ENCODE measurements at regions not wholly inside any gene's neighbourhood (a gene's known extent, or its start where the extent isn't known, plus 50 kb on each side); places are given as distances from the start of the nearest gene placed in this dataset.

DNA sequence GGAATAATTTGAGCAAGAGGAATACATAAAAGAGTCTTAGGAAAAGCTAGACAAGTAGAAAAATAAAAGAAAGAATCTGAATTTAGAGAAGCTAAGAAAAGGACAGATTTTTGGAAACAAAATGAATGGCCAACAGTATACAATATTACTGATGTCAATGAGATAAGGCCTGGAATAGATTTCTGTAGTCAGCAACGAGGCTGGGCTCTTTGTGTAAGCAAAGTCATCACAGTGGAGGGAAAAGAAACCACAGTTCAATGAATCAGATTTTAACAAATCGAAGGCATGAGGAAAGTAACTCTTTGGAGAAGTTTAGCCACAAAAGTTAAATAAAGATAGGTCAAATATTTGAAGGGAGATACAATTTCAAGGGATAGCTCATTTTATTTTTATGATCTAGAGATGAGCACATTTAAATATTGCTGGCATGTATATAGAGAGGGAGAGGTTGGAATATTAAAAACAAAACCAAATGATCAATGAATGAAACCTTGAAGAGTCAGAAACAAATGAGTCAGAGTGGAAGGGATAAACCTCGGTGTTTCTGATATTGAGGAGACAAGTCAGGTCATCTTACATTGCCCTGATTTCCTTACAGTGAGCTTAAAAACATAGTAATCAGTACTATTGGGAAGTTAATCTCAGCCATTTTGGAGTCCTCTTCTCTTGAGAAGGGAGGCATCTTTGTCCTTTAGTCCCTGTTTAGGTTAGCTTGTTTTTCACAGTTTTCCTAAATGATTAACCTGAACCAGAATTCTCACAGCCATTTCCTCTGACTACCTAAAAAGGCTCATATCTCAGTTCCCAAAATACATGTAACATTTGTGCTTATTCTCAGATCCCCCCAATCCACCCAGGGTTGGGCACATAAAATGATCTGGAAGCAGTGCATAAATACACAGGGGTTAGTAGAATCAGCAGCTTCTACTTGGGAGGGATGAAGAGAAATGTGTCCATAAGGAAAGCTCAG is 620.0 kb upstream of the B3GALT2 start:
- H3K27ac ChIP-seq, result no peak overlapping the region
- no peak for DNase-seq (ENCODE audit: low spot score in 2 of 2)
- no peaks in the 10 kb centered on the region for H3K9me3 ChIP-seq
- WGBS, result 72% methylated on average over 3 of the region's 3 CpGs
- H3K36me3 ChIP-seq, result no peaks in the 10 kb centered on the region
- H3K27me3 ChIP-seq, result no peaks in the 10 kb centered on the region
- no peak overlapping the region for H3K4me3 ChIP-seq
- no peaks in the 10 kb centered on the region for H3K4me1 ChIP-seq
- TF ChIP-seq, protein P1, sequence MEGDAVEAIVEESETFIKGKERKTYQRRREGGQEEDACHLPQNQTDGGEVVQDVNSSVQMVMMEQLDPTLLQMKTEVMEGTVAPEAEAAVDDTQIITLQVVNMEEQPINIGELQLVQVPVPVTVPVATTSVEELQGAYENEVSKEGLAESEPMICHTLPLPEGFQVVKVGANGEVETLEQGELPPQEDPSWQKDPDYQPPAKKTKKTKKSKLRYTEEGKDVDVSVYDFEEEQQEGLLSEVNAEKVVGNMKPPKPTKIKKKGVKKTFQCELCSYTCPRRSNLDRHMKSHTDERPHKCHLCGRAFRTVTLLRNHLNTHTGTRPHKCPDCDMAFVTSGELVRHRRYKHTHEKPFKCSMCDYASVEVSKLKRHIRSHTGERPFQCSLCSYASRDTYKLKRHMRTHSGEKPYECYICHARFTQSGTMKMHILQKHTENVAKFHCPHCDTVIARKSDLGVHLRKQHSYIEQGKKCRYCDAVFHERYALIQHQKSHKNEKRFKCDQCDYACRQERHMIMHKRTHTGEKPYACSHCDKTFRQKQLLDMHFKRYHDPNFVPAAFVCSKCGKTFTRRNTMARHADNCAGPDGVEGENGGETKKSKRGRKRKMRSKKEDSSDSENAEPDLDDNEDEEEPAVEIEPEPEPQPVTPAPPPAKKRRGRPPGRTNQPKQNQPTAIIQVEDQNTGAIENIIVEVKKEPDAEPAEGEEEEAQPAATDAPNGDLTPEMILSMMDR (IDR thresholded peaks at IDR 0.05), result no peak
- TF ChIP-seq EP300 (IDR thresholded peaks at IDR 0.05) (no peak), POLR2A (IDR thresholded peaks at IDR 0.05) (no peak), POLR2AphosphoS5 (IDR thresholded peaks at IDR 0.05) (no peak)

DNA sequence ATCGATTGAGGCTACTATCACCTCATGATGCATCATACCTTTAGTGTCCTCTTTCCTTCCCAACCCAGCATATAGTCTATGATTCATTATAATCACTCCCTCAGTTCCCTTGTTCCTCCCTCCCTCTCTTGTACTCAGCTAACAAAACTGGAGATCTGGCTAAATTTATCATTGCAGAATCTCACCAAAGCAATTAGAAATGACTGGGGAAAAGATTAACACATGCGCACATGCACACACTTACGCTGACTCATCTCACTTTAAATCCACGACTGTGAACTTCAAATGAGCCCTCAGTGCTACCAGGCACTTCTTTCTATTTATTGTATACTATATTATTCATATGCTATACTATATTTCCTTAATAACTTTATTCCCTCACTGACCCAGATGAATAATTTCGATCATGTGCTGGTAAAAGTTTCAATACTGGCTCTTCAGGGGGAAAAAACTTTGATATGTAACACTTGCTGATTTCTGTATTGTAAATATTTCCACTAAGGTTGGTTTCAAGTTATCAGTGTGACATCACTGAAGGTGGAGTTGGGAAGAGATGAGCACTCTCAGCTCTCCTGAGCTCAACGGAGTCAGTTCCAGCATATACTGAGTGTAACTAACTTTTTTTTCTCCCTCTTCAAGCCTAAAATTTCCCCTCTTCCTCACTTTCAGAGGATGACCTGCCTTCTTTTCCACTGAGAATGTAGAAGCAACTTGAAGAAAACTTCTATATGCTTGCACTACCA is 613.7 kb upstream of the B3GALT2 start:
- H3K36me3 ChIP-seq, result no peaks in the 10 kb centered on the region
- H3K9me3 ChIP-seq, result no peaks in the 10 kb centered on the region
- 67% methylated on average over 6 of the region's 6 CpGs for WGBS
- H3K27ac ChIP-seq, result no peak overlapping the region
- H3K4me1 ChIP-seq, result no peaks in the 10 kb centered on the region
- TF ChIP-seq, protein P1 (IDR thresholded peaks at IDR 0.05), result no peak
- no peak for TF ChIP-seq POLR2A (IDR thresholded peaks at IDR 0.05)
- TF ChIP-seq EP300 (IDR thresholded peaks at IDR 0.05), result no peak
- TF ChIP-seq POLR2AphosphoS5 (IDR thresholded peaks at IDR 0.05), result no peak
- H3K27me3 ChIP-seq, result no peaks in the 10 kb centered on the region
- no peak overlapping the region for H3K4me3 ChIP-seq
- no peak for DNase-seq (ENCODE audit: low spot score in 2 of 2)

DNA sequence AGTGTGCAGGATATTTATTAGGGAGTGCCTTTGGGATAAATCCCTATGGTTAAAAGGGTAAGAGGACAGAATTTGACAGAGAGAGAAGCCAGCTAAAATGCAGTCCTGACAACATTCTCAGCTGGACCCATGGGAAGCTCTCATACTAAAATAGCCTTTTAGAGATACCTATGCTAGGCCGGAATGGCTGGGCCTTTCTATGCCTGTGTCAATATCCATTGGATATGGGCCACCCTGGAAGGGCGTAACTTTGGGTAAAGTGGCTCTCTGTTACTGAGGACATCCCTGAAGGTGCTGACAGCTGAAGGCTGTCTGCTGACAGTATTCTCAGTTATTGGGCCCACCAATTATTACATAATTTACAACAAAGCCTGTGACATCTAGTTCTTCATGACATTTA is 613.0 kb upstream of the B3GALT2 start:
- Histone ChIP-seq H3K4me1 (no peaks in the 10 kb centered on the region), H3K27me3 (no peaks in the 10 kb centered on the region), H3K27ac (no peak overlapping the region), H3K9me3 (no peaks in the 10 kb centered on the region), H3K4me3 (no peak overlapping the region), H3K36me3 (no peaks in the 10 kb centered on the region)
- TF ChIP-seq POLR2A (IDR thresholded peaks at IDR 0.05), result no peak
- TF ChIP-seq, protein P1 (IDR thresholded peaks at IDR 0.05), result no peak
- TF ChIP-seq EP300 (IDR thresholded peaks at IDR 0.05), result no peak
- no peak for TF ChIP-seq POLR2AphosphoS5 (IDR thresholded peaks at IDR 0.05)
- DNase-seq (ENCODE audit: low spot score in 2 of 2), result no peak
- 84% methylated on average over 2 of the region's 2 CpGs for WGBS

DNA sequence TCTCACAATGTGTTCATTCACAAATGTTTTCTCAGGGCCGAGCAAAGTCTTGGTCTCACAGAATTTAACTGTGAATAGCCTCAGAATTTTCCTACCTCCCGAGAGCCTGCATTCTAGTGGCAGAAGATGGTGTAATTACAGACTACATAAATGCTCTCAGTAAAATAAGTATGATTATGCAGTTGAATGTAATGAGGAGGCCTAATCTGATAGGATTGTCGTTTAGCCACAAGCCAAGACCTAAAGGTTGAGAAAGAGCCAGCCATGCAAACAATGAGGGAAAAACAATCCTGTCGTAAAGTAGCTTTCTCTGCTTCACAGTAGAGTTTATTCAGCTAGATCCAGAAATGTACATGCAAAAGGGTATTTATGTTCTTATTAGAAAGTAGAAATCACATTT is 607.8 kb upstream of the B3GALT2 start:
- no peak overlapping the region for H3K27ac ChIP-seq
- H3K36me3 ChIP-seq, result no peaks in the 10 kb centered on the region
- TF ChIP-seq POLR2A (IDR thresholded peaks at IDR 0.05) (no peak), EP300 (IDR thresholded peaks at IDR 0.05) (no peak), POLR2AphosphoS5 (IDR thresholded peaks at IDR 0.05) (no peak)
- TF ChIP-seq, protein P1 (IDR thresholded peaks at IDR 0.05), result no peak
- H3K9me3 ChIP-seq, result no peaks in the 10 kb centered on the region
- 68% methylated on average over 4 of the region's 4 CpGs for WGBS
- no peaks in the 10 kb centered on the region for H3K27me3 ChIP-seq
- H3K4me3 ChIP-seq, result no peak overlapping the region
- no peaks in the 10 kb centered on the region for H3K4me1 ChIP-seq
- no peak for DNase-seq (ENCODE audit: low spot score in 2 of 2)

DNA sequence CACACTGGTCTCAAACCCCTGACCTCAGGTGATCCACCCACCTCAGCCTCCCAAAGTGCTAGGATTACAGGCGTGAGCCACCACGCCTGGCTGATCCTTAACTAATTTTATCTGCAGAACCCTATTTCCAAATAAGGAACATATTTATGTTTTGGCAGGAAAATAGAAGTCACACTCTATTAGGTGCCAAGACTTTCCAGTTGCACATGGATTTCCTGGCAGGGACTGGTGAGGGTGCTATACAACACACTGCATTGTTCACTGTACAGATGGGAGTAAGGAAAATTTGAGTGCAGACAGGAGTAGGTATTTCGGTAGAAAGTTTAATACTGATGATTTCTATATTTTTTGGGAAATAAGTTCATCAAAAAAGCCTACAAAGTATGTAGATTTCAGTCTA is 605.3 kb upstream of the B3GALT2 start:
- no peaks in the 10 kb centered on the region for H3K4me1 ChIP-seq
- TF ChIP-seq EP300 (IDR thresholded peaks at IDR 0.05) (no peak), POLR2A (IDR thresholded peaks at IDR 0.05) (no peak), POLR2AphosphoS5 (IDR thresholded peaks at IDR 0.05) (no peak)
- TF ChIP-seq, protein P1 (IDR thresholded peaks at IDR 0.05), result no peak
- no peaks in the 10 kb centered on the region for H3K27me3 ChIP-seq
- DNase-seq (ENCODE audit: low spot score in 2 of 2), result no peak
- no peaks in the 10 kb centered on the region for H3K9me3 ChIP-seq
- no peaks in the 10 kb centered on the region for H3K36me3 ChIP-seq
- H3K27ac ChIP-seq, result no peak overlapping the region
- no peak overlapping the region for H3K4me3 ChIP-seq
- 64% methylated on average over 3 of the region's 3 CpGs for WGBS
